DND-41 (cell line): ENCODE measurements at regions not wholly inside any gene's neighbourhood (a gene's known extent, or its start where the extent isn't known, plus 50 kb on each side); places are given as distances from the start of the nearest gene placed in this dataset.
"Not testable (repeated sequence)": the region's sequence is repeated elsewhere in the genome, so short reads cannot be mapped to it uniquely, and the experiment has no call there.

ENCODE experiments used
- ATAC-seq: fragments of 200-7000 bp; cut with Tn5 transposase; 3 replicates; pipeline ENCODE4 v1.9.1; 2021; ENCODE audit warnings: low read depth; ENCODE audit not compliant: insufficient read depth
- DNase-seq: peaks from one replicate; pipeline ENCODE4 v3.0.0-alpha.2; 2020
- H2AFZ ChIP-seq: 2 replicates; pipeline ENCODE4 v1.6.0; 2012; ENCODE audit warnings: low read depth, low read length
- H3K27ac ChIP-seq: 2 replicates; pipeline ENCODE4 v1.5.1; 2012; ENCODE audit warnings: low read length, inconsistent platforms
- H3K27me3 ChIP-seq: fragments of 200-600 bp; sonication (generic); 2 replicates; pipeline ENCODE4 v1.6.0; 2012; ENCODE audit warnings: low read length, mild to moderate bottlenecking, inconsistent platforms; ENCODE audit not compliant: insufficient read depth, poor library complexity
- H3K36me3 ChIP-seq: 2 replicates; pipeline ENCODE4 v1.5.1; 2012; ENCODE audit warnings: low read length, inconsistent platforms; ENCODE audit not compliant: insufficient read depth
- H3K4me1 ChIP-seq: 2 replicates; pipeline ENCODE4 v1.5.1; 2012; ENCODE audit warnings: mild to moderate bottlenecking, low read length; ENCODE audit not compliant: insufficient read depth
- H3K4me2 ChIP-seq: 2 replicates; pipeline ENCODE4 v1.6.0; 2012; ENCODE audit warnings: mild to moderate bottlenecking, moderate library complexity, low read length, inconsistent platforms; ENCODE audit not compliant: insufficient read depth
- H3K4me3 ChIP-seq, 2 experiments: fragments of 200-600 bp in 1 of 2; shearing (Covaris generic) in 1 of 2; 2 replicates each; pipeline ENCODE4 v1.5.1; 2012 to 2016; ENCODE audit warnings: inconsistent platforms in 2 of 2, low read length in 2 of 2, mild to moderate bottlenecking in 2 of 2, low read depth in 1 of 2, moderate library complexity in 1 of 2
- H3K79me2 ChIP-seq: 2 replicates; pipeline ENCODE4 v1.6.0; 2012; ENCODE audit warnings: low read length, inconsistent platforms; ENCODE audit not compliant: insufficient read depth
- H3K9ac ChIP-seq: 2 replicates; pipeline ENCODE4 v1.6.0; 2012; ENCODE audit warnings: low read depth, mild to moderate bottlenecking, inconsistent platforms, low read length, moderate library complexity
- H3K9me3 ChIP-seq: 2 replicates; pipeline ENCODE4 v1.5.1; 2012; ENCODE audit warnings: low read length, moderate library complexity, mild to moderate bottlenecking, inconsistent platforms; ENCODE audit not compliant: insufficient read depth, severe bottlenecking
- H4K20me1 ChIP-seq: 2 replicates; pipeline ENCODE4 v1.6.0; 2012; ENCODE audit warnings: low read length; ENCODE audit not compliant: insufficient read depth
- CTCF ChIP-seq: IDR thresholded peaks from 2 replicates; pipeline ENCODE4 v1.5.1; 2012; ENCODE audit warnings: borderline replicate concordance, low read length, moderate library complexity, mild to moderate bottlenecking; ENCODE audit not compliant: poor library complexity, severe bottlenecking; ENCODE audit errors: extremely low read depth
- EZH2 ChIP-seq: IDR thresholded peaks from 3 replicates; pipeline ENCODE4 v1.6.1; 2012; ENCODE audit warnings: borderline replicate concordance, low read depth, mild to moderate bottlenecking, moderate library complexity, low read length, inconsistent platforms; ENCODE audit not compliant: severe bottlenecking

- ATAC-seq = no peak
- no peak for TF ChIP-seq EZH2
- TF ChIP-seq CTCF = no peak
- no peaks in the 10 kb centered on the region for H3K27me3 ChIP-seq
- no peaks in the 10 kb centered on the region for H3K36me3 ChIP-seq
- no peaks in the 10 kb centered on the region for H4K20me1 ChIP-seq
- no peak overlapping the region for H3K4me3 ChIP-seq
- no peaks in the 10 kb centered on the region for H3K79me2 ChIP-seq
- H3K27ac ChIP-seq = no peak overlapping the region
- H3K4me2 ChIP-seq = no peak overlapping the region
- H3K9ac ChIP-seq = no peak overlapping the region
- DNase-seq = no peak
- H2AFZ ChIP-seq = no peak overlapping the region
- H3K4me1 ChIP-seq = no peaks in the 10 kb centered on the region
- no peaks in the 10 kb centered on the region for H3K9me3 ChIP-seq
Observed at GRCh38 chr6:104460738-104461483, 398.8 kb downstream of the HACE1 start.

- no peaks in the 10 kb centered on the region for H3K36me3 ChIP-seq
Observed at GRCh38 chr6:104459543-104459942, 400.2 kb downstream of the HACE1 start.

GRCh38 chr6:104449918-104450317 is 409.8 kb downstream of the HACE1 start:
- TF ChIP-seq CTCF = no peak
- TF ChIP-seq EZH2 = no peak
- Histone ChIP-seq H3K9ac (no peak overlapping the region), H3K36me3 (no peaks in the 10 kb centered on the region), H3K79me2 (no peaks in the 10 kb centered on the region), H3K4me2 (no peak overlapping the region), H2AFZ (no peak overlapping the region), H3K27me3 (no peaks in the 10 kb centered on the region), H3K9me3 (no peaks in the 10 kb centered on the region), H3K4me3 (no peak overlapping the region), H3K4me1 (no peaks in the 10 kb centered on the region), H3K27ac (no peak overlapping the region), H4K20me1 (no peaks in the 10 kb centered on the region)
- ATAC-seq = no peak
- DNase-seq = no peak

More at GRCh38 chr6:104459543-104459942, 400.2 kb downstream of the HACE1 start:
- no peaks in the 10 kb centered on the region for H4K20me1 ChIP-seq
- H3K27ac ChIP-seq = no peak overlapping the region
- ATAC-seq (no peak), DNase-seq (no peak)
- no peaks in the 10 kb centered on the region for H3K4me1 ChIP-seq
- no peak overlapping the region for H2AFZ ChIP-seq
- H3K9ac ChIP-seq = no peak overlapping the region
- no peaks in the 10 kb centered on the region for H3K79me2 ChIP-seq
- no peaks in the 10 kb centered on the region for H3K9me3 ChIP-seq
- no peak for TF ChIP-seq CTCF
- TF ChIP-seq EZH2 = no peak
- H3K27me3 ChIP-seq = no peaks in the 10 kb centered on the region
- H3K4me2 ChIP-seq = no peak overlapping the region
- H3K4me3 ChIP-seq = no peak overlapping the region

GRCh38 chr6:104446101-104447080 is 413.3 kb downstream of the HACE1 start:
- not testable (repeated sequence) for H3K27me3 ChIP-seq, H3K4me2 ChIP-seq, H3K79me2 ChIP-seq, H3K36me3 ChIP-seq, H4K20me1 ChIP-seq, H3K9me3 ChIP-seq, H3K4me1 ChIP-seq, H3K9ac ChIP-seq, ATAC-seq, DNase-seq, H3K27ac ChIP-seq, H3K4me3 ChIP-seq, H2AFZ ChIP-seq
